ENCODE measurements at regions not wholly inside any gene's neighbourhood (a gene's known extent, or its start where the extent isn't known, plus 50 kb on each side); places are given as distances from the start of the nearest gene placed in this dataset.

- Mint-ChIP-seq H3K4me3 (ENCODE audit: unreplicated experiment) (no peak overlapping the region), H3K9me3 (ENCODE audit: low read depth) (no peaks in the 10 kb centered on the region), H3K36me3 (ENCODE audit: low read depth) (no peaks in the 10 kb centered on the region), H3K27ac (ENCODE audit: unreplicated experiment) (no peak overlapping the region), H3K4me1 (ENCODE audit: low read depth) (peaks cover 9% of the 10 kb centered on the region), H3K27me3 (ENCODE audit: low read depth) (peaks cover 8% of the 10 kb centered on the region)
- TF ChIP-seq, protein P1, sequence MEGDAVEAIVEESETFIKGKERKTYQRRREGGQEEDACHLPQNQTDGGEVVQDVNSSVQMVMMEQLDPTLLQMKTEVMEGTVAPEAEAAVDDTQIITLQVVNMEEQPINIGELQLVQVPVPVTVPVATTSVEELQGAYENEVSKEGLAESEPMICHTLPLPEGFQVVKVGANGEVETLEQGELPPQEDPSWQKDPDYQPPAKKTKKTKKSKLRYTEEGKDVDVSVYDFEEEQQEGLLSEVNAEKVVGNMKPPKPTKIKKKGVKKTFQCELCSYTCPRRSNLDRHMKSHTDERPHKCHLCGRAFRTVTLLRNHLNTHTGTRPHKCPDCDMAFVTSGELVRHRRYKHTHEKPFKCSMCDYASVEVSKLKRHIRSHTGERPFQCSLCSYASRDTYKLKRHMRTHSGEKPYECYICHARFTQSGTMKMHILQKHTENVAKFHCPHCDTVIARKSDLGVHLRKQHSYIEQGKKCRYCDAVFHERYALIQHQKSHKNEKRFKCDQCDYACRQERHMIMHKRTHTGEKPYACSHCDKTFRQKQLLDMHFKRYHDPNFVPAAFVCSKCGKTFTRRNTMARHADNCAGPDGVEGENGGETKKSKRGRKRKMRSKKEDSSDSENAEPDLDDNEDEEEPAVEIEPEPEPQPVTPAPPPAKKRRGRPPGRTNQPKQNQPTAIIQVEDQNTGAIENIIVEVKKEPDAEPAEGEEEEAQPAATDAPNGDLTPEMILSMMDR (IDR thresholded peaks at IDR 0.05): no peak
- DNase-seq (ENCODE audit: low spot score): no peak
Observed at GRCh38 chr21:36554411-36555157, 74.7 kb upstream of the CLDN14 start.

DNA sequence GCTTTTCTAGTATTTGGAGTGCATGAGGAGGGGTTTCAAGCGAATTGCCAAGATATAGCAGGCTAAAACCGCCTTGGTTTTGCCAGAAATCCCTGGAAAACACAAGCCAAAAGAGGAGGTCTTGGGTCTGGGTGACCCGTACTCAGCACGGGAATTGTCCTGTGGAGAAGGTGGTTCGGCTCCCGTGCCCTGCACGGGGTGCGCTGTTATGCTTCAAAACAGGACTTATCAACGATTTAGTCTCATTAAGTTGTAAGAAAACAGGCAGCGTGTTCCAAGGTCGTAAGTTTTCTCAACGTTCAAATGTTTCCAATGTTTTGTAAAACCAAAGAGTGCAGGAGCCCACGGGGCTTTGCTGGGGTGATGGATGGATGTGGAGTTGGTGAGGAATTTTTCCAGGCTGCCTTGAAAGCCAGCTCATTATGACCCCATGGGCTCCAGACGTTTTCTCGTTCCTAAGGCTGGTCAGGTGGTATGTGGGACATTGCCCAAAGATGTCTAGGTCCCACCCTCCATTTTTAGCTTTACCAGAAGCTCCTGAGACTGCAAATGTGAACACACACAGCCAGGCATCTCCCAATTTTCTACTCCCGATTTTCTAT, 75.4 kb upstream of the CLDN14 start:
- Mint-ChIP-seq H3K27me3 (ENCODE audit: low read depth) (peaks cover 11% of the 10 kb centered on the region), H3K9me3 (ENCODE audit: low read depth) (no peaks in the 10 kb centered on the region), H3K4me3 (ENCODE audit: unreplicated experiment) (no peak overlapping the region), H3K36me3 (ENCODE audit: low read depth) (no peaks in the 10 kb centered on the region), H3K4me1 (ENCODE audit: low read depth) (peaks cover 9% of the 10 kb centered on the region), H3K27ac (ENCODE audit: unreplicated experiment) (no peak overlapping the region)
- no peak for DNase-seq (ENCODE audit: low spot score)
- TF ChIP-seq, protein P1 (IDR thresholded peaks at IDR 0.05): no peak

DNA sequence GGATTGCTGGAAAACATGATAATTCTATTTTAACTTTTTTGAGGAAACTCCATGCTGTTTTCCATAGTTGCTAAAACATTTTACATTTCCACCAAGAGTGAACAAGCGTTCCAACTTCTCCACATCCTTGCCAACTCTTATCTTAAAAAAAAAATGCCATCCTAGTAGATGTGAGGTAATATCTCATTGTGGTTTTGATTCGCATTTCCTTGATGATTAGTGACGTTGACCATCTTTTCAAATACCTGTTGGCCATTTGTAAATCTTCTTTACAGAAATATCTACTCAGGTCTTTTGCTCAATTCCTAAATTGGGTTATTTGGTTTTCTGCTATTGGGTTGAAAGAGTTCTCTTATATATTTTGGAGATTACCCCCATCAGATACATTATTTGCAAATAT, 77.4 kb upstream of the CLDN14 start:
- no peaks in the 10 kb centered on the region for H3K36me3 Mint-ChIP-seq (ENCODE audit: low read depth)
- H3K9me3 Mint-ChIP-seq (ENCODE audit: low read depth): no peaks in the 10 kb centered on the region
- TF ChIP-seq, protein P1 (IDR thresholded peaks at IDR 0.05): no peak
- no peak for DNase-seq (ENCODE audit: low spot score)
- H3K27ac Mint-ChIP-seq (ENCODE audit: unreplicated experiment): no peak overlapping the region
- no peak overlapping the region for H3K4me3 Mint-ChIP-seq (ENCODE audit: unreplicated experiment)
- peaks cover 23% of the 10 kb centered on the region for H3K27me3 Mint-ChIP-seq (ENCODE audit: low read depth)
- no peaks in the 10 kb centered on the region for H3K4me1 Mint-ChIP-seq (ENCODE audit: low read depth)

DNA sequence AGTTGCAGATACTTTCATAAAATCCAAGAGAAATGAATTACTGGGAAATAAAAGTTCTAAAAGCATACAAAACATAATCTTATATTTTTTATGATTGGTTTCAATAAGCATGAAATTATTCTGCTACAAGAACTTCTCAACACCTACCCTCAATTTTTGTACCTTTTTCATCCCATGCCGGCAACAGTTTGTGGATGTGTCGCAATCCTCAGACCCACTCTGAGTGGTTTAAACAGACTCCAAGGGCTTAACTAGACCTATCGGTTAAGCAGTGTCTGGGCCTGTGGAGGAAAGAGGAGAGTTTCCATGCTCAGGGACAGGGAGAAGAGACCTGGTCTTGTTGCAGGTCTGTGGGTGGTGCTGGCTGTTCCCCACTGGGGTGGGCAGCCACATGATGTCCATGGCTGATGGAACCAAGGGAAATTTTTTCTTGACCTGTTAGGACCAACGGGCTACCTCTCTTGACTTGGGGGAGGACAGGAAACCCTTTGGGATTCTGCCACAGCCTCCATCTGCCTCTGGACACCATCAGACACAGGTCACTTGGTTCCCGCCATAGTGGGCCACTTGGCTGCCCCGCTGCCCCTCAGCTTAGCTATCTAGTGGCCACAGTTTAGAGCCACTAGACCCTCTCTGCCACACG, 81.1 kb upstream of the CLDN14 start:
- H3K36me3 Mint-ChIP-seq (ENCODE audit: low read depth): peaks cover 1% of the 10 kb centered on the region
- peaks cover 36% of the 10 kb centered on the region for H3K27me3 Mint-ChIP-seq (ENCODE audit: low read depth)
- TF ChIP-seq, protein P1 (IDR thresholded peaks at IDR 0.05): no peak
- no peak for DNase-seq (ENCODE audit: low spot score)
- no peaks in the 10 kb centered on the region for H3K4me1 Mint-ChIP-seq (ENCODE audit: low read depth)
- peaks cover 3% of the 10 kb centered on the region for H3K9me3 Mint-ChIP-seq (ENCODE audit: low read depth)
- H3K27ac Mint-ChIP-seq (ENCODE audit: unreplicated experiment): no peak overlapping the region
- H3K4me3 Mint-ChIP-seq (ENCODE audit: unreplicated experiment): no peak overlapping the region

- H3K4me3 Mint-ChIP-seq (ENCODE audit: unreplicated experiment): no peak overlapping the region
- H3K4me1 Mint-ChIP-seq (ENCODE audit: low read depth): no peaks in the 10 kb centered on the region
- peaks cover 3% of the 10 kb centered on the region for H3K9me3 Mint-ChIP-seq (ENCODE audit: low read depth)
- no peak overlapping the region for H3K27ac Mint-ChIP-seq (ENCODE audit: unreplicated experiment)
- DNase-seq (ENCODE audit: low spot score): no peak
- TF ChIP-seq, protein P1 (IDR thresholded peaks at IDR 0.05): no peak
- peaks cover 1% of the 10 kb centered on the region for H3K36me3 Mint-ChIP-seq (ENCODE audit: low read depth)
- peaks cover 37% of the 10 kb centered on the region for H3K27me3 Mint-ChIP-seq (ENCODE audit: low read depth)
Observed at GRCh38 chr21:36563341-36563926, 83.5 kb upstream of the CLDN14 start.

Measured in chondrocyte (in vitro differentiated cells).